Gastroesophageal sphincter (tissue), 3 donors: ENCODE measurements at regions not wholly inside any gene's neighbourhood (a gene's known extent, or its start where the extent isn't known, plus 50 kb on each side); places are given as distances from the start of the nearest gene placed in this dataset.
"Not testable (repeated sequence)": the region's sequence is repeated elsewhere in the genome, so short reads cannot be mapped to it uniquely, and the experiment has no call there.

Experiments
- EP300 ChIP-seq: sonication (generic); formaldehyde crosslinking; IDR thresholded peaks from one replicate; pipeline ENCODE4 v1.6.1; 2017; ENCODE audit warnings: antibody characterized with exemption, mild to moderate bottlenecking
- POLR2AphosphoS5 ChIP-seq: sonication (generic); formaldehyde crosslinking; IDR thresholded peaks from one replicate; pipeline ENCODE4 v1.6.1; 2017; ENCODE audit warnings: antibody characterized with exemption
- TF ChIP-seq, protein P1 (sequence below), 4 experiments: fragments of 200-600 bp in 2 of 4; fragments of 450-650 bp in 2 of 4; sonication (generic) in 1 of 4; IDR thresholded peaks; one replicate each; pipeline ENCODE4 v1.5.1; 2017 to 2019; ENCODE audit warnings: antibody characterized with exemption in 4 of 4, mild to moderate bottlenecking in 2 of 4, moderate library complexity in 2 of 4

DNA sequence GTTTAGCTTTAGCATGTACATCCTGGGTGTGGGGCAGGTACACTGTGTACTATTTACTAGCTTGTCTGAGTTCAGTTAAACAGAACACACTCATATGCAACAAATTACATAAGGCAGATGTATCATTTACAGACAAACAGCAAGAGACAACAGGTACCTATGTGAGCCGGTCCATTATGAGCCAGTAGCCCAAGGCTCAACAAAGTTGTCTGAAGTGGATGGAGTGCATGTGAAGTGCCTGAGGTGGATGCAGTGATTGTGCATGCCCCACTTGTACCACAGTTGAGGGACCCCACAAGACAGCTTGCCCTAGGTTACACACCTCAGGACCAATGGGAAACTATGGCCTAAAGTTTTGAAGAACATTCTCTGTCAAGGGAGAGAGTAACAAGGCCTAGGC, 677.3 kb upstream of the TPTE start:
- TF ChIP-seq EP300, POLR2AphosphoS5: not testable (repeated sequence)
- TF ChIP-seq, protein P1, sequence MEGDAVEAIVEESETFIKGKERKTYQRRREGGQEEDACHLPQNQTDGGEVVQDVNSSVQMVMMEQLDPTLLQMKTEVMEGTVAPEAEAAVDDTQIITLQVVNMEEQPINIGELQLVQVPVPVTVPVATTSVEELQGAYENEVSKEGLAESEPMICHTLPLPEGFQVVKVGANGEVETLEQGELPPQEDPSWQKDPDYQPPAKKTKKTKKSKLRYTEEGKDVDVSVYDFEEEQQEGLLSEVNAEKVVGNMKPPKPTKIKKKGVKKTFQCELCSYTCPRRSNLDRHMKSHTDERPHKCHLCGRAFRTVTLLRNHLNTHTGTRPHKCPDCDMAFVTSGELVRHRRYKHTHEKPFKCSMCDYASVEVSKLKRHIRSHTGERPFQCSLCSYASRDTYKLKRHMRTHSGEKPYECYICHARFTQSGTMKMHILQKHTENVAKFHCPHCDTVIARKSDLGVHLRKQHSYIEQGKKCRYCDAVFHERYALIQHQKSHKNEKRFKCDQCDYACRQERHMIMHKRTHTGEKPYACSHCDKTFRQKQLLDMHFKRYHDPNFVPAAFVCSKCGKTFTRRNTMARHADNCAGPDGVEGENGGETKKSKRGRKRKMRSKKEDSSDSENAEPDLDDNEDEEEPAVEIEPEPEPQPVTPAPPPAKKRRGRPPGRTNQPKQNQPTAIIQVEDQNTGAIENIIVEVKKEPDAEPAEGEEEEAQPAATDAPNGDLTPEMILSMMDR (IDR thresholded peaks at IDR 0.05) = not testable (repeated sequence)
